Body of pancreas (tissue), 4 donors: ENCODE measurements at regions not wholly inside any gene's neighbourhood (a gene's known extent, or its start where the extent isn't known, plus 50 kb on each side); places are given as distances from the start of the nearest gene placed in this dataset.

Source experiments
- CTCF ChIP-seq, 7 experiments: fragments of 450-650 bp in 4 of 7; fragments of 200-600 bp in 3 of 7; sonication (generic) in 3 of 7; IDR thresholded peaks; one replicate each; pipeline ENCODE4 v1.5.1; 2016 to 2019; ENCODE audit warnings: antibody characterized with exemption in 7 of 7
- POLR2A ChIP-seq, 3 donors: fragments of 450-650 bp; IDR thresholded peaks; one replicate each; pipeline ENCODE4 v1.6.1; 2016; ENCODE audit warnings: antibody characterized with exemption in 3 of 3, mild to moderate bottlenecking in 2 of 3

GRCh38 chr16:55055262-55055661 lies 124.6 kb downstream of the IRX5 start:
- TF ChIP-seq POLR2A (IDR thresholded peaks at IDR 0.05) (no peak), CTCF (IDR thresholded peaks at IDR 0.05) (no peak)
